CD14-positive monocyte (primary cell): ENCODE measurements at regions not wholly inside any gene's neighbourhood (a gene's known extent, or its start where the extent isn't known, plus 50 kb on each side); places are given as distances from the start of the nearest gene placed in this dataset.
A peak's percentile ranks its signal among the peaks of the same experiment; 100 is the strongest.

Source experiments
- DNase-seq, 3 donors: peaks; one replicate each; pipeline ENCODE4 v3.0.0-alpha.2; 2011 to 2022
- H2AFZ ChIP-seq: 2 replicates; pipeline ENCODE4 v1.6.0; 2012; ENCODE audit warnings: mild to moderate bottlenecking, low read depth, low read length, inconsistent platforms; ENCODE audit not compliant: insufficient read depth, poor library complexity, severe bottlenecking
- H3K27ac ChIP-seq, 2 donors: 1 replicate in 1 of 2; 2 replicates in 1 of 2; pipeline ENCODE4 v1.5.1; 2012 to 2013; ENCODE audit warnings: low read length in 2 of 2, control low read depth in 1 of 2, inconsistent platforms in 1 of 2, low read depth in 1 of 2, mild to moderate bottlenecking in 1 of 2
- H3K27me3 ChIP-seq, 2 donors: one replicate each; pipeline versions ENCODE4 v1.6.0 to v1.6.1; 2011 to 2013; ENCODE audit warnings: low read length in 2 of 2; ENCODE audit not compliant: control insufficient read depth in 2 of 2, insufficient read depth in 2 of 2
- H3K36me3 ChIP-seq, 2 donors: replicated peaks in 1 of 2; 1 replicate in 1 of 2; 2 replicates in 1 of 2; pipeline versions ENCODE4 v1.5.1 to v1.6.1; 2012 to 2013; ENCODE audit warnings: low read length in 2 of 2, control low read depth in 1 of 2, inconsistent platforms in 1 of 2, mild to moderate bottlenecking in 1 of 2; ENCODE audit not compliant: insufficient read depth in 2 of 2, control insufficient read depth in 1 of 2
- H3K4me1 ChIP-seq, 2 donors: 1 replicate in 1 of 2; 2 replicates in 1 of 2; pipeline versions ENCODE4 v1.5.1 to v1.6.1; 2012 to 2013; ENCODE audit warnings: low read length in 2 of 2, control low read depth in 1 of 2, inconsistent platforms in 1 of 2, mild to moderate bottlenecking in 1 of 2, moderate library complexity in 1 of 2; ENCODE audit not compliant: insufficient read depth in 2 of 2, control insufficient read depth in 1 of 2
- H3K4me2 ChIP-seq: replicated peaks from 2 replicates; pipeline ENCODE3; 2012; ENCODE audit warnings: low read length, moderate library complexity, mild to moderate bottlenecking; ENCODE audit not compliant: poor library complexity, severe bottlenecking; ENCODE audit errors: extremely low read depth
- H3K4me3 ChIP-seq, 3 experiments: fragments of 200-600 bp in 1 of 3; sonication (generic) in 1 of 3; replicated peaks in 1 of 3; 1 replicate in 2 of 3; 2 replicates in 1 of 3; pipeline ENCODE4 v1.5.1; 2011 to 2013; ENCODE audit warnings: low read length in 3 of 3, mild to moderate bottlenecking in 3 of 3, control low read depth in 2 of 3, low read depth in 2 of 3, inconsistent platforms in 1 of 3, moderate library complexity in 1 of 3
- H3K79me2 ChIP-seq: 2 replicates; pipeline ENCODE4 v1.6.0; 2012; ENCODE audit warnings: mild to moderate bottlenecking, control low read depth, inconsistent platforms, low read length, moderate library complexity; ENCODE audit not compliant: insufficient read depth
- H3K9ac ChIP-seq: 2 replicates; pipeline ENCODE4 v1.6.0; 2017; ENCODE audit warnings: low read length, mild to moderate bottlenecking; ENCODE audit not compliant: insufficient read depth, poor library complexity, severe bottlenecking
- H3K9me3 ChIP-seq, 2 donors: replicated peaks in 1 of 2; 1 replicate in 1 of 2; 2 replicates in 1 of 2; pipeline versions ENCODE4 v1.5.1 to v1.6.1; 2012 to 2013; ENCODE audit warnings: low read length in 2 of 2, control low read depth in 1 of 2; ENCODE audit not compliant: control insufficient read depth in 1 of 2, insufficient read depth in 1 of 2
- H4K20me1 ChIP-seq: 2 replicates; pipeline ENCODE4 v1.6.0; 2012; ENCODE audit warnings: mild to moderate bottlenecking, low read length, control low read depth, moderate library complexity; ENCODE audit not compliant: insufficient read depth
- H3K27ac Mint-ChIP-seq, 7 donors: one replicate each; pipeline ENCODE4 v1.8.0; 2020; ENCODE audit warnings: mild to moderate bottlenecking in 7 of 7, mixed read lengths in 7 of 7, moderate library complexity in 6 of 7, inconsistent platforms in 2 of 7
- H3K27me3 Mint-ChIP-seq, 3 donors: one replicate each; pipeline ENCODE4 v1.8.0; 2021 to 2022; ENCODE audit warnings: low read depth in 3 of 3, mild to moderate bottlenecking in 3 of 3, mixed read lengths in 3 of 3, moderate library complexity in 3 of 3, inconsistent platforms in 1 of 3
- H3K36me3 Mint-ChIP-seq, 2 donors: one replicate each; pipeline ENCODE4 v1.8.0; 2020; ENCODE audit warnings: mixed read lengths in 2 of 2, inconsistent platforms in 1 of 2, mild to moderate bottlenecking in 1 of 2
- H3K4me1 Mint-ChIP-seq: one replicate; pipeline ENCODE4 v1.8.0; 2020; ENCODE audit warnings: mild to moderate bottlenecking, mixed read lengths
- H3K4me3 Mint-ChIP-seq, 2 donors: one replicate each; pipeline ENCODE4 v1.8.0; 2020; ENCODE audit warnings: mild to moderate bottlenecking in 2 of 2, mixed read lengths in 2 of 2, moderate library complexity in 1 of 2
- H3K9me3 Mint-ChIP-seq, 7 donors: one replicate each; pipeline ENCODE4 v1.8.0; 2020 to 2022; ENCODE audit warnings: mixed read lengths in 7 of 7, mild to moderate bottlenecking in 6 of 7, moderate library complexity in 6 of 7, inconsistent platforms in 2 of 7
- CTCF ChIP-seq: fragments of 200-600 bp; IDR thresholded peaks from one replicate; pipeline ENCODE4 v1.8.0; 2022; ENCODE audit warnings: antibody characterized with exemption, mild to moderate bottlenecking
- WGBS: methylation state at CpG from one replicate; pipeline ENCODE4 v1.1.5; 2013; ENCODE audit warnings: missing lambda C conversion rate; ENCODE audit not compliant: insufficient coverage; 5-methylcytosine and 5-hydroxymethylcytosine counted together
- intact Hi-C, 2 donors: fragments of 100-400 bp; cut with micrococcal nuclease; formaldehyde crosslinking; loops; one replicate each; pipeline versions ENCODE4 v1.15.0 to v1.15.1; 2023

GRCh38 chr7:112882022-112882421 lies 91.8 kb upstream of the TMEM168 start:
- intact Hi-C loops: no loop called here
- Histone ChIP-seq H3K79me2 (peaks cover 11% of the 10 kb centered on the region), H2AFZ (no peak overlapping the region), H3K27ac (peak overlapping the region; percentile 60 to 63), H3K4me2 (peak overlapping the region; percentile 34), H4K20me1 (no peaks in the 10 kb centered on the region), H3K4me3 (peak overlapping the region in 1 of 3 experiments; percentile 4), H3K4me1 (peaks cover 29 to 48% of the 10 kb centered on the region in 2 donors), H3K36me3 (peaks cover 0 to 4% of the 10 kb centered on the region in 2 donors), H3K9me3 (peaks cover 6 to 13% of the 10 kb centered on the region in 2 donors), H3K9ac (no peak overlapping the region), H3K27me3 (no peaks in the 10 kb centered on the region)
- DNase-seq: no peak
- H3K4me3 Mint-ChIP-seq: no peak overlapping the region
- peaks cover 6 to 23% (median 16%) of the 10 kb centered on the region in 7 donors for H3K9me3 Mint-ChIP-seq
- H3K36me3 Mint-ChIP-seq: peaks cover 15 to 30% of the 10 kb centered on the region in 2 donors
- TF ChIP-seq CTCF: no peak
- H3K27ac Mint-ChIP-seq: peak overlapping the region; percentile 77 to 94 (median 86)
- H3K4me1 Mint-ChIP-seq: peaks cover 39% of the 10 kb centered on the region
- H3K27me3 Mint-ChIP-seq: no peaks in the 10 kb centered on the region
- WGBS: 100% methylated on average over 4 of the region's 4 CpGs

- H2AFZ ChIP-seq: no peak overlapping the region
- peaks cover 11% of the 10 kb centered on the region for H3K79me2 ChIP-seq
- Mint-ChIP-seq H3K27ac (peak overlapping the region in 1 of 7 donors; percentile 31), H3K36me3 (peaks cover 17 to 27% of the 10 kb centered on the region in 2 donors), H3K4me1 (peaks cover 39% of the 10 kb centered on the region), H3K4me3 (no peak overlapping the region), H3K27me3 (no peaks in the 10 kb centered on the region), H3K9me3 (peaks cover 6 to 23% (median 16%) of the 10 kb centered on the region in 7 donors)
- no peak overlapping the region for H3K9ac ChIP-seq
- peaks cover 0 to 4% of the 10 kb centered on the region in 2 donors for H3K36me3 ChIP-seq
- no peak for TF ChIP-seq CTCF
- no peak overlapping the region for H3K27ac ChIP-seq
- intact Hi-C loops: no loop called here
- peaks cover 24 to 40% of the 10 kb centered on the region in 2 donors for H3K4me1 ChIP-seq
- no peaks in the 10 kb centered on the region for H3K27me3 ChIP-seq
- H4K20me1 ChIP-seq: no peaks in the 10 kb centered on the region
- H3K4me2 ChIP-seq: no peak overlapping the region
- DNase-seq: no peak
- WGBS: 97% methylated on average over 6 of the region's 10 CpGs
- peaks cover 6 to 13% of the 10 kb centered on the region in 2 donors for H3K9me3 ChIP-seq
- no peak overlapping the region for H3K4me3 ChIP-seq
These were observed 90.7 kb upstream of the TMEM168 start for GRCh38 chr7:112880818-112881418.
